Non-pigmented ciliary epithelial cell (primary cell): ENCODE measurements at regions not wholly inside any gene's neighbourhood (a gene's known extent, or its start where the extent isn't known, plus 50 kb on each side); places are given as distances from the start of the nearest gene placed in this dataset.

Experiments
- DNase-seq: peaks from one replicate; pipeline ENCODE4 v3.0.0-alpha.2; 2010; ENCODE audit warnings: low read depth

DNA sequence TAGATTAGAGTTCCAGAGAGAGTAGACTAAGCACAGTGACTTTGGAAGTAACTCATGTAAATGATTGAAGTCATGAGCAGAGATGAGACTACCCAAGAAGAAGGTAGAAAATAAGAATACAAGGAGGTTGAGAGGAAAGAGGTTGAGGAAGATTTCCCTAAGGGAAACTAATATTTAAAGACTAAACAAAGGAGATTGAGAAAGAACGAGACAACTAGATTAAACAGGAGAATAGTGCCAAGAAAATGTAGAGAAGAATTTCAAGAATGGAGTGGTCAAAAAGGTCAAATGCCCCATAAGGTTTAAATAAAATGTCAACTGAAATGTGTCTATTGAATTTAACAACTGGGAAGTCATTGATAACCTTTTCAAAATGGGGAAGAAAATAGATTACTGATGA lies 59.0 kb downstream of the RPS29 start:
- no peak for DNase-seq

DNA sequence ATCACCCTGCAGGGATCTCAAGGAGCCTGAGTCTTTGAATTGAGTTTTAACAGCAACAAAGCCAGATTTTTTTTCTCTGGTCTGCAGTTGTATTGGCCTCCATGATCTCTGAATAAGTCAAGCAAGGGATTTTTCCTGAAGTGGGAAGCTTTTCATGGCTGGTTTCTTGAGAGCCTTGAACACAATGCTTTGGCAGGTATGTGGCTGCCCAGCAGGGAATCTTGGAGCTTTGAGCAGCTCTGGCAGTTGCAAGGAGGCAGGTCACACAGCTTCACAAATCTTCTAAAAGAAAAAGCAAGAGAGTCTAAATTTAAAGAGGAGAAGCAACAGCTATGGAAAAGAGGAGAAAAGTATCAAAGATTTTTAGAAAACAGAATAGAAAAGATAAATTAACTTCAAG lies 60.1 kb downstream of the RPS29 start:
- no peak for DNase-seq

DNA sequence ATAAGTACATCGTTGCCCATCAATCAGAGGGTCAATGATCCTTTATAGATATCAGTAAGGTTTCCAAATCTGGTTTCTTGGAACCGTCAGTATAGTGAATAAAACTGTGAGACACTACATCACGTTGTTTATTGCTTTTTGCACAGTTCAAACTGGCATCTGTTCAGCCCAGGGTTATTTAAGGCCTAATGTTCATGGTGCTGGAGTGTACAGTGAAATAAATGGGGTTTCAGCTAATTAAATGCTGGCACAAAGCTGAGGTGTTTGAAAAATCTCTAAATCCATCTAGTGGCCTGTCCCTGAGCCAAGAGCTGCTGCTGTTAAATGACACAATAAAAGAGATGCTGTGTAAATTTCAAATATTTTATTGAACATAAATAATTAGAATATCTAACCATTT lies 69.9 kb downstream of the RPS29 start:
- DNase-seq = no peak

DNA sequence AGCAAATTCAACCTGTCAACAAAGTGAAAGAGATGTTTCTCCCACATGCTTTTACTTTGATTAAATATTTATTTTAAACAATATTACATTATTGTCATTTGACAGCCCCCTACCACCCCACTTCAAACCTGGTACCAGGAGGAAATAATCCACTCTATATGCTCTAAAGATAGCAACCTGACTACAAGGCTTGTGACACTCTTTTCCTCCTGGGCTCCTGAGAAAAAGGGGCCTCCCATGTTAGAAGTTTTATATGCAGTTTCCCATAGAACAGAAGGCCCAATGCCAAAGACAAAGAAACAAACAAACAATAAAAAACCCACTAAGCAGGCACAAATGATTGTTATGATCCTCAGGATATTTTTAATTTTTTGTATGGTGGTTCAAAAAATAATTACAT lies 73.6 kb downstream of the RPS29 start:
- DNase-seq = no peak

DNA sequence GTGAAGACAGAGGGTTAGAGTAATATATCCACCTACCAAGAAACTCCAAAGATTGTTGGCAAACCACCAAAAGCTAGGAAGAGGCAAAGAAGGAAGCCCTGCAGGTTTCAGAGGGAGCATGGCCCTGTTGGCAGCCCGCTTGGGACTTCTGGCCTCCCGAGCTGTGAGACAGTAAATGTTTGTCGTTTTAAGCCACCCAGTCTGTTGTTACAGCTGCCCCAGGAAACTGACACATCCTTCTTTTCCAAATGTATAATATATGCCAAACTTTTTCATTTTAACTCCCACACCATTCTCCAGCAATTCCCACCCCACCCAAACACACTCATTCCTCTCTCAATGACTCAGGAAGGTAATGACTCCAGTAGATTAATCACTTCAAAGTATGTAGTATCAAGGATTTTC lies 74.0 kb downstream of the RPS29 start:
- peak; percentile 55 for DNase-seq

DNA sequence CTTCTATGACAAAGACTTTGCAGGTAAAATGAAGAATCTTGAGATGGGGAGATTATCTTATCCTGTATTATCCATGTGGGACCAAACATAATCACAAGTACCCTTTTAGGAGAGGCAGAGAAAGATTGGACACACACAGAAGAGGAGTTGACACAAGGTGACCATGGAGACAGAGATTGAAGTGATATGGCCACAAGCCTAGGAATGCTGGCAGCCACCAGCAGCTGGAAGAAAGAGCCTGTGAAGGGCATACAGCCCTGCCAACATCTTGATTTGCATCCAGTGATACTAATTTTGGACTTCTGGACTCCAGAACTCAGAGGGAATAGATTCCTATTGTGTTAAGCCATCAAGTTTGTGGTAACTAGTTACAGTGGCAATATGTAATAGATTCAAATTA lies 78.1 kb downstream of the RPS29 start:
- no peak for DNase-seq

DNA sequence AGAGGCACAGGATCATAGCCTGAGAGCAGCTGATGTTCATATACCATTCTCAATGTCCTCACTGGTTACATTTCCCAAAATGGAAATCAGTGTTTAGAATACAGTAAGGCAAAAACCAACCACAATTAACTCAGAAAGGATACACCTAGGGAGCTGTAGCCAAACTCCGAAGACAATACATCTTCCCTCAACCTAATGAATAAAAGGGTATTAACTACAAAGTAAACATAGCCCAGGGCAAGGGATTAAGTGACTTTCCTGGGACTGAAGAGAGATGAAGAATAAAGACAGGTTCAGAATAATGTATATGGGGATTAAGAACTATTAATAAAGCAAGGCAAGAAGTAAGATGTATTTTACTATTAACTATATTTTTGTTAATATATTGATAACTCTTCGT lies 79.5 kb downstream of the RPS29 start:
- DNase-seq = no peak

DNA sequence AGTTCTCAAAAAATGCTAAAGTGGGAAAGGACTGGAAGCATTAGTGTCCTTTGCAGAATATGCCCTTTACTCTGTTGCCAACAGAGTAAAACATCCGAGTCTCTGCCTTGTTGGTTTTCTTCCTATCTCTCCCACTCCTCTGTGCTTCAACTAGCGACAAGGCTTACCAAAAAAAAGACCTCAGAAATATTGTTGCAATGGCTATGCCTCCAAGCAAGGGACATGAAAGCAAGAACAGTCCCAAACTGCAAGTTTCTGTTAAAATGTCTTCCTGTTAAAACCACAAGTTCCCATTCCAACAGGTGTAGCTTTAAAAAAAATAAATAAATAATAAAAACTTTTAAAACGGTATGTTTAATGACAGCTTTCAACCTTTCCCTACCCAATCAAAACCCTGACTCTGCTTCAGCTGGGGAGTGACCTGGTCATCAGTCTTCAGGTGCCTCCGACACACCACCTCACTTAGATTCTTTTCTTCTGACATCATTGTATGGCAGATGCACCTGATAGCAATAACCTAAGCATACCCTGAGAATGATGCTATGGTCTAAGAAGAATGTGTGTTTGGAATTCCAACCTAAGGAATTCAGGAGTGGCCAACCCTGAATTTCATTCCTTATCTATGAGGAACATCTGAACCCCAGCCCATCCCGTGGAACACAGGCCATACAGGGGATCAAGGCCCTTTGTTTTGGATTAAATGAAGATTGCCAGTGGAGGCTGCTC lies 81.0 kb downstream of the RPS29 start:
- peak; percentile 8 for DNase-seq

DNA sequence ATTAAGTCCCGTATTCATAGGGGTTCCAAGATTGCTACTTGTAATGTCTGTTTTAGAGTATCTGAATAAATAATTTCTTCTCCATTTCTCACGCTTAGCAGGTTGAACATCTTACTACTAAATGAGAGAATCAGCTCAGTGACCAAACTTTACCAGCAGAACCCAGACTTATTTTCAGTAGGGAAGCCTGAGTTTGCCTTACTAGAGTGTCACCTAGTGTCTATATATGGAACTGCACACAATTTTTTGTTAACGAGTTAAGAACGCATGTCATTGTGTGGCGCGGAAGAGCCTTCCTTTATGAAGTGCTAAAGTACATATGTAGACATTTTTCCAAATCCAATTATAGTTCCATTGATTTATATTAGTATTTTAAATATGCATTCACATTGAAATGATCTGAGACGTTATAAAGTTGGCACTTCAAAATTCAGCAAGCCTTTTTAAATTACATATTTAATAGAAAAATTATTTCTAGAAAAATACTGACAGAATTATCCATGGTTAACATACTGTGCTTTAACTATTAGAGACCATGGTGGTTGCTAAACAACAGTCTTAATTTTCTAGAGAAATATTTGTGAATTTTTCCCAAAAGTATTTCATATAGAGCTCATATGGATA lies 88.3 kb downstream of the RPS29 start:
- DNase-seq = peak; percentile 43

DNA sequence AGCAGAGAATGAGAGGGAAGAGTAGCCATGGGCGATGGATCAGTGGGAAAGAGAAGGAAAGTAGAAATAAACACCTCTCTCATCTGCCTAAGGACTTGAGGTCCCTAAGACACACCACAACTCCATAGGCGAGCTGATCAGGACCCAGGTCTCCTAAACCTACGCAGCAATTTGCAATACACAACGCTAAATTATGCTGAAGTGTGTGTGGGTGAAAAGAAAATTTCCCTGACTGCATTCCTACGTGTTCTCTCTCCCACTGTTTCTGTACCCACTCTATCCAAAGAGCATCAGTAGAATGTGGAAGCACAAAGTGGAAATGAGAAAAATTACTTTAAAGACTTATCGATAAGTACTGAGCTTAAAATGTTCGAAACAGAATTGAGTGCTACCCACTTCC lies 88.9 kb downstream of the RPS29 start:
- no peak for DNase-seq

DNA sequence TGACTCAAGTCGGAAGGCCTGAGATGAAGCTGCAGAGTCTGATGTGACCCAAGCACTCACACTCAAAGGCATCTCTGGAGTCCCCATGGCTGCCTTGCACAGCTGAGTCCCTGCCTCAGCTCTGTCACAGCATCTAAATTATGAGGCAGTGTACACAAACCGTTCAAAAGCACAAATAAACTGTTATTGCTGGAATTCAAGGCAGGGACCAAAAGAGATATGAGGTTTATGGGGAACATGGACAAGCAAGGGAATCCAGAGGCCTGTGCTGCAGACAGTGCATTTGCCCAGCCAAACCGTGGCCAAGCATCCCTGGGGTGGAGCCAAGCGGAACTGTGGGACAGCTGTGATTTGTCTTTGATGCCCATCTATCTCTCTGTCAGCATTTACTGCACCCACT lies 91.3 kb downstream of the RPS29 start:
- DNase-seq = no peak

DNA sequence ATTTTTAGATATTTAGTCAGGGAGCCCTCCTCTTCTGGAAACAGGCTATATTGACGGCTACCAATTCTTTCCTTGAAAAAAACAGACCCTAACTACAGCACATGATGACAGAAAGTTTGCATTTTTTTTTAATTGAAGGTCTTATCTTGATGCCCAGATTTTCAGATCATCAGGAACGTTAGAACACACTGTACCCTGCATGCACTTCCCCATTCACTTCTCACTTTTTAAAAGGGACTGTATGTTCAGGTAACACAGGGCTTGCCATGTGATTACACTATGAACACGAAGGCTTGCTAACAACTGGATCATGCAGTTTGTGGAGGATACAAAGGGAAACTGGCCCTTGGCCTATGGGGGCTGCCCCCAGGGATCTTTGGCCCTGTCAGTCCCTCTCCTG lies 92.6 kb downstream of the RPS29 start:
- no peak for DNase-seq

DNA sequence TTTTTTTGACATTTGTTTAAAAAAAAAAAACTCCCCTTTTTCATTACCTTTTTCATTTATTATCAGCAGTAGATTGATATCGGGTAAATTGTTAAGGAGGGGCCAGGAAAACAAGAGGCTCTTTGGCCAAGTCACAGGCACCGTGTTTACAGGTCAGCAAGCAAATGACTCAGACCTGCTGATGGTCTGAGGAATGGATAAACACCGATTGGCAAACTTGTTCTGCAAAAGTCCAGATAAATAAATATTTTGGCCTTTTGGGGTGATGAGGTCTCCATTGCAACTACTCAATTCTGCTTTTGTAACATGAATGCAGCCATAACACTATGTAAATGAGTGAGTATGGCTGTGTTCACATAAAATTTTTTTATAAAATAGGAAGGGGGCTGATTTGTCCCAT lies 94.0 kb downstream of the RPS29 start:
- no peak for DNase-seq

DNA sequence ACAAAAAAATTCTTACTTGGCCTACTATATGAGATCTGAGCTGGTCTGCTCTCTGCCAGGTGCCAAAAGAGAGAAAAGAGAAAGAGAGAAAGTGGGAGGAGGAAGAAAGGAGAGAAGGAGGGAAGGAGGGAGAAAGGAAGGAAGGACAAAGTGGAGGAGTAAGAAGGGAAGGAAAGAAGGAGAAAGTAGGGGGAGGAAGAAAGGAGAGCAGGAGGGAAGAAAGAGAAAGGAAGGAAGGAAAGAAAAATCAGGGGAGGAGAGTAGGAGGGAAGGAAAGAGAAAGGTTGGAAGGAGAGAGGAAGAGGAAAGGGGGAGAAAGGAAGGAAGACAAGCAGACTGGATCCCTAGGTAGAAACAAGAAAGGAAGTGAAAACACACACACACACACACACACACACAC lies 96.8 kb downstream of the RPS29 start:
- DNase-seq = no peak

DNA sequence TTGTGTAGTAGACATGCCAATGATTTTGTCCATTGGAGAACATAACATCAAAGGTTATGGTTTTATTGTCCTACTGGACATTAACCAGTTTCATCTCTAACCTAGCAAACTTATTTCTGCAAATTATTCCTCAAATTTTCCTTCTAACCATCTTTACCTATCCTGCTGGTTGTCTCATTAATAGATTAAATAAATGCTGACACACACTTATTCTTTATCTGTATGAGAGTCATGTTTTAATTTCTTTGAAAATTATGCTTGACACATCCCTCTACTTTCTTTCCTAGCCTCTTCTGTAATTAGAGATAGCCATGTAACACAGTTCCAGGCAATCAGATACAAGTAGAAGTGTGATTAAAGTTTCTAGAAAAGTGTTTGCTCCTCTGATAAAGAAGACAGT lies 98.9 kb downstream of the RPS29 start:
- DNase-seq = no peak

DNA sequence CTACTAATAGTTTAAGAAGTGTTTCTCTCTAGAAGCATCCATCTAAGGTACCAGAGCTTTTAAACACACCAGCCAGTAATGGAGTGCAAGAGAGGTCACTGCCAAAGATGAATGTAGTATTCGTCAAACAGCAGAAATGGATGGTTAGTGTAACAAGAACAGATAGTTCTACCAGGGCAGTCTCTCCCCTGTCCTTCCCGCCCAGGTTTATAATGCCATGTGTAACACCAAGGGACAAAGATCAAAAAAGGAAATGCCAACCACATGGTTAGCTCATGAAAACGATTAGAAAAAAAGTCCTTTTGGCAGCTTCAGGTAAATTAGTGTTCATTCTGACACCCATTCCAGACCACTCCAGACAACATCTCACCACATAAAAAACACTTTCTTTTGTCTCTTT lies 100.9 kb downstream of the RPS29 start:
- no peak for DNase-seq

DNA sequence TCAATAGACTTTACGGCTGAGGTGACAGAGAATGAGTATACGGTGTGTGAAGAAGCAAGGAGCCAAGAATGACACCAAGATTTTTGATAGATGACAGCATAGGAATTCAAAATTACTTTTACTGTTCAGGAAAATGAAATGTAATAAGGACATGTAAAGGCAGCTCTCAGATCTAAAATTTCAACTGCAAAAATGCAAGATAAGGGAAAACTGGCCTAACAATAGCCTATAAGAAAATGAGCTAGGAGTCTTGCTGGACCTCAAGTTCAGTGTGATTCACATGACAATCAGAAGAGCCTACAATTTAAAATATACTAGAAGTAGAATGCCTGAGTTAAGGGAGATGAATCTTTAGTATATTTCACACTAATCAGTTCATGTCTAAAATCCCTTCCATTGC lies 102.0 kb downstream of the RPS29 start:
- no peak for DNase-seq

DNA sequence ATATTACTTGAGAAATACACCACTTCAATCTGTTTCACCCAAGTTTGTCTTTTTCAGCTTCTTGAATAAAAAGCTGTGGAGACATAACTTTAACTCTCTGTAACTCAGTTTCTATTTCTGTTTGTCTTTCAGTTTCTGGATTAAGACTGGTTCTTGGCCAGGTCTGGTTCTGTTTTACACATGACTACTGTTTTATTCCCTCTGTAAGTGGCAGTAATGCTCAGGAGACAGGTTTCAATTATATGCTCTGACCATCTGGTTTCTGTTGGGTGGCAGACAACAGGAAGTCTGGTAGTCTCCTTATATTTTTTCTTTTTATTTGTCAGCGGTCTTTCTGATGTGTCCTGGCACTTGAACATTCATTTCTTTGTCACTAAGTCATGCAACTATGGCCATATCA lies 102.9 kb downstream of the RPS29 start:
- DNase-seq = no peak

DNA sequence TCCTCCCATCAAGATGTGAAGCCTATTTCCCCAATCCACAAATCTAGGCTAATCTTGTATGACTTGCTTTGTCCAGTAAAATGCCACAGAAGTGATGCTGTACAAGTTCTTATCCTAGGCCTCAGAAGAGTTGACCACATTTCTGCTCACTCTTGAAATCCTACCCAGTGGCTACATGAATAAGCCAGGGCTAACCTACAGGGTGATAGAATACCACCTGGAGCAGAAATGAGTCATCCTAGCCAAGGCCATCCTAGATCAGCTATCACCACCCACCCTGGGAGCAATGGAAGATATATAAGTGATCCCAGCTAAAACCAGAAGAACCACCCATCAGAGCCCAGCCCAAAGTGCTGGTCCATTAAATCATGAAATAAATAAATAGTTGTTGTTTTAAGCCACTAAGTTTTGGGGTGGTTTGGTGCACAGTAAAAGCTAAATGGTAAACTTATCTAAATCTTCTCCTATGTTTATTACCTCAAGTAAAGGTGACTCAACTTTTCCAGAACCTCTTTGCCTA lies 105.1 kb downstream of the RPS29 start:
- no peak for DNase-seq

DNA sequence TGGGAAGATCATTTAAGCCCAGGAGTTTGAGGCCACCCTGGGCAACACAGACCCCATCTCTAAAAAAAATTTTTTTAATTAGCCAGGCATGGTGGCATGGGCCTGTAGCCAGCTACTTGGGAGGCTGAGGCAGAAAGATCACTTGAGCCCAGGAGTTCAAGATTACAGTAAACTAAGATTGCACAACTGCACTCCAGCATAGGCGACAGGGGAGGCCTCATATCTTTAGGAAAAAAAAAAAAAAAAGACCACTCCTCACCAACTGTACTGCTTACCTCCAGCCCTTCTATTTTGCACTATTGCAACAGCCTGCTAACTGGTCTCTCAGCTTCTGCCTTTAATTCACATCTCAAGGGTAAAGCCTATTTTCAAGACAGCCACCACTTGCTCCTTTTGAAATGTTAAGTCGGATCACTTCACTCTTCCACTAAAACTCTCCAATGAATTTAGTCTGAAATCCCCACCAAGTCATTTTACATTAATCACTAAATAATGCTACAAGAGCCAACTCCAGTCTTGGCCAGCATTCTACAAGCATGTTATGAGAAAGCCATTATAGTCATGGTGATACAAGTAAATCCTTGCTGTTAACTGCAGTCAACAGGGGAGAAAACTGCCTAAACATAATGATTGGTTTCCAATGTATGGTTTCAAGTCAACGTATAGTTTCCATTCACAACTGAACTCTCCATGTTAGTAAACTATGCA lies 106.0 kb downstream of the RPS29 start:
- DNase-seq = no peak

DNA sequence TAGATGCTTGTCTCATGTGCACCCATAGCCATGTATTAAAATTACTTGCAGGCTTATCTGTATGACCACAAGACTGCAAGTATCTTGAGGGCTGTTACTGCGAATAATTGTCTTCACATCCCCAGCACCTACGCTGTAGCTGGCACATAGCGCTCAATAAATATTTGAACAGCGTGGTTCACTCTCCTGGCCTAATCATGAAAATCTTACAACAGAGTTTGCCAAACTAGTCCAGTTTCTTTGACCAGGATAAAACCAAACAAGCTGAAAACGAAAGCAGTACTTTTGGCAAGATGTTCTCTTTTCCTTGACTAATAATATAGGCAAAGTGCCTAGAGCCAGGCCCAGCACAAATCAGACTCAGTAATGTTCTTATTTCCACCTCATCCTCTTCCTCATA lies 106.7 kb downstream of the RPS29 start:
- no peak for DNase-seq

DNA sequence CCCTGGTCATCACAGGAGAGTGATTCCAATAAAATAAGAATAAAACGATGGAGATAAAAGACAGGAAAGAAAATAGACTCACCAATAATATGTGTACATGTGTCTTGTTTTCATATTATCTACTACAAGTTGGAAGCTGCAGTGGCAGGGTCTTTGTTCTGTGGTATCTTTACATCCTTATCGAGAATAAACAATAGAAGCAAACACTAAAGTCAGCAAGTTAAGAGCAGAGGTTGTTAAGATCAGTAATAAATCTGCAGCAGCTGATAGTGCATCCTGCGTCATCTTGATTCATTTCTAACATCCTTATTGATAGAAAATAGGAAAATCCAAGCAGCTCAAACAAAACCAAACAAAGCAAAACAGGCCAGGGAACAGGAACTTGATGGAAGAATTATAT lies 107.4 kb downstream of the RPS29 start:
- no peak for DNase-seq

DNA sequence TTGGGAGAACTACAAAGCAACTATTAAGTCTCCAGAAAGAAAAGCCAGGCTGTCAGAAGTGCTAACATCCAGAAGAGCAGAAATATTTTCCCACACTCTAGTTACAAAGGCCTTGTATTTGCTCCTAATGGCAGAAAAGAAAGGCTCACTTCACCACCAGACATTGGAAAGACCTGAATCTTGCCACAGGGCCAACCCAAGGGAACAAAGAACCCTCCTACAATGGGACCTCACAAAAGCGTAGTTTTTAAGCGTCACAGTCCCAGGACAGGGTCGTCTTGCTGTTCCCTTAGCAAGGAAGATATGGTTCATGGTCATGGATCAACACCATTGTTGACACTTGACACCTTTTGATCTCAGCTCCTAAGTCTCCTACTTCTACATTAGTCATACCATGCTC lies 119.1 kb downstream of the RPS29 start:
- no peak for DNase-seq
